ENCODE measurements at regions not wholly inside any gene's neighbourhood (a gene's known extent, or its start where the extent isn't known, plus 50 kb on each side); places are given as distances from the start of the nearest gene placed in this dataset.

GRCh38 chr12:98224584-98225221, 290.7 kb upstream of the TMPO start:
- H3K4me3 ChIP-seq (ENCODE audit: low read depth, low read length), result no peak overlapping the region
- TF ChIP-seq, protein P1, sequence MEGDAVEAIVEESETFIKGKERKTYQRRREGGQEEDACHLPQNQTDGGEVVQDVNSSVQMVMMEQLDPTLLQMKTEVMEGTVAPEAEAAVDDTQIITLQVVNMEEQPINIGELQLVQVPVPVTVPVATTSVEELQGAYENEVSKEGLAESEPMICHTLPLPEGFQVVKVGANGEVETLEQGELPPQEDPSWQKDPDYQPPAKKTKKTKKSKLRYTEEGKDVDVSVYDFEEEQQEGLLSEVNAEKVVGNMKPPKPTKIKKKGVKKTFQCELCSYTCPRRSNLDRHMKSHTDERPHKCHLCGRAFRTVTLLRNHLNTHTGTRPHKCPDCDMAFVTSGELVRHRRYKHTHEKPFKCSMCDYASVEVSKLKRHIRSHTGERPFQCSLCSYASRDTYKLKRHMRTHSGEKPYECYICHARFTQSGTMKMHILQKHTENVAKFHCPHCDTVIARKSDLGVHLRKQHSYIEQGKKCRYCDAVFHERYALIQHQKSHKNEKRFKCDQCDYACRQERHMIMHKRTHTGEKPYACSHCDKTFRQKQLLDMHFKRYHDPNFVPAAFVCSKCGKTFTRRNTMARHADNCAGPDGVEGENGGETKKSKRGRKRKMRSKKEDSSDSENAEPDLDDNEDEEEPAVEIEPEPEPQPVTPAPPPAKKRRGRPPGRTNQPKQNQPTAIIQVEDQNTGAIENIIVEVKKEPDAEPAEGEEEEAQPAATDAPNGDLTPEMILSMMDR (IDR thresholded peaks at IDR 0.05; ENCODE audit: insufficient read depth, low read length, missing control alignments), result no peak
- POLR2A ChIA-PET, result no interaction called here
- DNase-seq (ENCODE audit: low read depth, low spot score), result no peak
- CTCF ChIA-PET, result no interaction called here

GRCh38 chr12:98227162-98227561, 288.2 kb upstream of the TMPO start:
- DNase-seq (ENCODE audit: low read depth, low spot score), result no peak
- TF ChIP-seq, protein P1 (IDR thresholded peaks at IDR 0.05; ENCODE audit: insufficient read depth, low read length, missing control alignments), result peak; percentile 33
- POLR2A ChIA-PET, result no interaction called here
- no peak overlapping the region for H3K4me3 ChIP-seq (ENCODE audit: low read depth, low read length)
- CTCF ChIA-PET, result interaction anchor here (0.9 to 2.4 kb wide), 5 partner anchors 9 to 172 kb away, joined by 3 to 17 read pairs (median 3); no protein-coding TSS in a partner anchor

- TF ChIP-seq, protein P1 (IDR thresholded peaks at IDR 0.05; ENCODE audit: insufficient read depth, low read length, missing control alignments), result no peak
- ChIA-PET CTCF (interaction anchor here (0.7 to 2.4 kb wide), 3 partner anchors 146 to 168 kb away, joined by 3 to 17 read pairs (median 6); no protein-coding TSS in a partner anchor), POLR2A (no interaction called here)
- no peak overlapping the region for H3K4me3 ChIP-seq (ENCODE audit: low read depth, low read length)
- DNase-seq (ENCODE audit: low read depth, low spot score), result no peak
Measured at GRCh38 chr12:98228683-98229539, 286.5 kb upstream of the TMPO start.

- no peak overlapping the region for H3K4me3 ChIP-seq (ENCODE audit: low read depth, low read length)
- TF ChIP-seq, protein P1 (IDR thresholded peaks at IDR 0.05; ENCODE audit: insufficient read depth, low read length, missing control alignments), result no peak
- ChIA-PET CTCF (interaction anchor here (0.7 kb wide), 1 partner anchor 148 kb away, joined by 3 read pairs; no protein-coding TSS in a partner anchor), POLR2A (no interaction called here)
- no peak for DNase-seq (ENCODE audit: low read depth, low spot score)
Measured at GRCh38 chr12:98229540-98229924, 285.9 kb upstream of the TMPO start.

DNA sequence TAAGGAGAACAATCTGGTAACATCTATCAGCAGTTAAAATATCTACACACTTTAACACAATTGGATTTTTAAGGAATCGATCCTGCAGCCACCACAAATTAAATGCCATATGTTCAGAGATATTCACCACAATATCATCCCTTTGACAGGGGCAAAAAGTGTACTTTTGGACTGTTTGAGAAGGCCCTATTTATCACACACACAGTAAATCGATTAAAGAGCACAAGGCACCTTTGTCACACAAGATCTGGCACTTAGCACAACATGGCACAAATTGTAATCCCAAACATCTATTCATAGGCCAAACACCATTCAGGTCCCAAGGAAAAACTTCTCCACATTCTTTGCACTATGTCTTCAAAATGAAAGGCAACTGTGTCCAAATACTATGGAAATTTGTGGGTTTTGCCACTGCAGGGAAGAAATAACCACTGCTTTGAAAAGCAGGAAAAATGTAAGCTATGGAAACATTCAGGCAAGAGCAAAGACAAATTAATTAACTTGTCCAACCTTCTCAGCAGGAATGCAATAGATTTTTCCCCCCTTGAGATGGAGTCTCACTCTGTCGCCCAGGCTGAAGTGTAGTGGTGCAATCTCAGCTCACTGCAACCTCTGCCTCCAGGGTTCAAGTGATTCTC, 282.5 kb upstream of the TMPO start:
- CTCF ChIA-PET, result no interaction called here
- POLR2A ChIA-PET, result no interaction called here
- no peak overlapping the region for H3K4me3 ChIP-seq (ENCODE audit: low read depth, low read length)
- DNase-seq (ENCODE audit: low read depth, low spot score), result no peak
- TF ChIP-seq, protein P1 (IDR thresholded peaks at IDR 0.05; ENCODE audit: insufficient read depth, low read length, missing control alignments), result no peak

GRCh38 chr12:98235301-98235700, 280.1 kb upstream of the TMPO start:
- TF ChIP-seq, protein P1 (IDR thresholded peaks at IDR 0.05; ENCODE audit: insufficient read depth, low read length, missing control alignments), result no peak
- no peak for DNase-seq (ENCODE audit: low read depth, low spot score)
- ChIA-PET POLR2A (no interaction called here), CTCF (no interaction called here)
- no peak overlapping the region for H3K4me3 ChIP-seq (ENCODE audit: low read depth, low read length)

Data from AG04449 (cell line).